ENCODE measurements at regions not wholly inside any gene's neighbourhood (a gene's known extent, or its start where the extent isn't known, plus 50 kb on each side); places are given as distances from the start of the nearest gene placed in this dataset.

GRCh38 chr1:8096105-8097011, 70.2 kb upstream of the ERRFI1 start:
- peaks cover 28% of the 10 kb centered on the region for H3K4me1 ChIP-seq (ENCODE audit: control insufficient read depth, insufficient read depth, low read length)
- H3K27me3 ChIP-seq (ENCODE audit: control insufficient read depth, insufficient read depth, low read length): no peaks in the 10 kb centered on the region
- H3K36me3 ChIP-seq (ENCODE audit: control insufficient read depth, insufficient read depth, low read length): no peaks in the 10 kb centered on the region
- peak overlapping the region; percentile 97 for H2BK5ac ChIP-seq (ENCODE audit: low read depth, low read length, poor library complexity, severe bottlenecking)
- peaks cover 26% of the 10 kb centered on the region for H3K9me1 ChIP-seq (ENCODE audit: insufficient read depth, low read length)
- 27% methylated on average over 3 of the region's 12 CpGs; no CpG with 5 or more reads in 1 of the 2 experiments for WGBS, 2 experiments (ENCODE audit: extremely low coverage in 2 of 2, insufficient read length in 1 of 2)
- peak overlapping the region; percentile 88 to 98 for H4K8ac ChIP-seq (ENCODE audit: low read depth in 2 of 2, low read length in 2 of 2)
- no peaks in the 10 kb centered on the region for H4K20me1 ChIP-seq (ENCODE audit: insufficient read depth, low read length)
- H3K27ac ChIP-seq (ENCODE audit: insufficient read depth, low read length): peak overlapping the region; percentile 98
- peak overlapping the region; percentile 95 for H2BK20ac ChIP-seq (ENCODE audit: low read depth, low read length)
- peak overlapping the region; percentile 97 for H3K56ac ChIP-seq (ENCODE audit: extremely low read depth, insufficient read depth, low read length)
- no peak overlapping the region for H2AFZ ChIP-seq (replicated peaks; ENCODE audit: low read length, poor library complexity)
- H3K18ac ChIP-seq (ENCODE audit: low read depth, low read length): peak overlapping the region; percentile 98
- H3K4me3 ChIP-seq (ENCODE audit: insufficient read depth, low read depth, low read length): no peak overlapping the region
- peak overlapping the region; percentile 95 for H3K4ac ChIP-seq (ENCODE audit: low read depth, low read length)
- H4K5ac ChIP-seq (ENCODE audit: low read depth, low read length): peak overlapping the region; percentile 99; the same call in 1 of the 2 replicates
- BruUV-seq (replicated peaks): no TSS peak
- H3K79me1 ChIP-seq (ENCODE audit: low read depth in 1 of 2, low read length in 2 of 2): peaks cover 6 to 12% of the 10 kb centered on the region in 2 experiments; a peak in 2 of 4 replicates
- peak overlapping the region; percentile 95; the same call in 2 of the 3 replicates for H2BK15ac ChIP-seq (ENCODE audit: low read depth, low read length)
- intact Hi-C loops (cut with micrococcal nuclease): loop anchor here (2.0 to 5.0 kb wide), 3 partner anchors 40 to 216 kb away; no protein-coding TSS in a partner anchor
- peak overlapping the region; percentile 97 for H2BK120ac ChIP-seq (ENCODE audit: low read depth, low read length)
- peak; percentile 6 for ATAC-seq (ENCODE audit: low read depth)
- H3K9me3 ChIP-seq (ENCODE audit: control insufficient read depth, insufficient read depth, low read length): no peaks in the 10 kb centered on the region
- no peak overlapping the region for H2AK9ac ChIP-seq (replicated peaks; ENCODE audit: low read depth, low read length, poor library complexity)
- ChIA-PET CTCF (interaction anchor here (1.5 kb wide), 1 partner anchor 13 kb away, joined by 3 read pairs; no protein-coding TSS in a partner anchor), POLR2A (ENCODE audit: unreplicated experiment) (interaction anchor here (1.0 kb wide), 1 partner anchor 24 kb away, joined by 3 read pairs; no protein-coding TSS in a partner anchor)
- H3K14ac ChIP-seq (replicated peaks; ENCODE audit: low read depth, low read length): peak overlapping the region; percentile 87
- H3K9ac ChIP-seq (ENCODE audit: low read depth, low read length): peak overlapping the region; percentile 67; the same call in 1 of the 2 replicates
- DNase-seq: peak; percentile 85
- H4K91ac ChIP-seq (ENCODE audit: insufficient read depth, low read depth, low read length): peak overlapping the region; percentile 91
- in situ Hi-C loops (cut with MboI; ENCODE audit: low sequenced_read_pairs): no loop called here
- H2AK5ac ChIP-seq (ENCODE audit: low read depth, low read length): peak overlapping the region; percentile 86
- dilution Hi-C loops (cut with HindIII; ENCODE audit: low sequenced_read_pairs, unreplicated experiment): no loop called here
- H3K4me2 ChIP-seq (ENCODE audit: low read depth, low read length): peak overlapping the region; percentile 72; the same call in 1 of the 2 replicates
- peak overlapping the region; percentile 83; the same call in 1 of the 2 replicates for H3K23ac ChIP-seq (ENCODE audit: low read depth, low read length)
- 0 out of 2 replicates have a peak, but pooled peaks have one; percentile 10 for TF ChIP-seq POLR2A (IDR thresholded peaks at IDR 0.05; ENCODE audit: low read depth, low read length)
- no peak for TF ChIP-seq NFE2L2 (IDR thresholded peaks at IDR 0.05; ENCODE audit: low read depth, low read length)
- no peak for TF ChIP-seq MXI1 (IDR thresholded peaks at IDR 0.05; ENCODE audit: borderline replicate concordance, low read depth, low read length)
- TF ChIP-seq CEBPB (IDR thresholded peaks at IDR 0.05; ENCODE audit: low read depth, low read length): peak; percentile 94
- TF ChIP-seq RAD21 (IDR thresholded peaks at IDR 0.05; ENCODE audit: low read length): no peak
- no peak for TF ChIP-seq CHD1 (IDR thresholded peaks at IDR 0.05; ENCODE audit: low read depth, low read length)
- no peak for TF ChIP-seq RFX5 (IDR thresholded peaks at IDR 0.05; ENCODE audit: low read depth, low read length)
- no peak; the same call in 1 of the 2 replicates for TF ChIP-seq BHLHE40 (IDR thresholded peaks at IDR 0.05; ENCODE audit: low read depth, low read length)
- TF ChIP-seq MAFK (IDR thresholded peaks at IDR 0.05; ENCODE audit: low read depth, low read length): no peak
- TF ChIP-seq, protein P1, sequence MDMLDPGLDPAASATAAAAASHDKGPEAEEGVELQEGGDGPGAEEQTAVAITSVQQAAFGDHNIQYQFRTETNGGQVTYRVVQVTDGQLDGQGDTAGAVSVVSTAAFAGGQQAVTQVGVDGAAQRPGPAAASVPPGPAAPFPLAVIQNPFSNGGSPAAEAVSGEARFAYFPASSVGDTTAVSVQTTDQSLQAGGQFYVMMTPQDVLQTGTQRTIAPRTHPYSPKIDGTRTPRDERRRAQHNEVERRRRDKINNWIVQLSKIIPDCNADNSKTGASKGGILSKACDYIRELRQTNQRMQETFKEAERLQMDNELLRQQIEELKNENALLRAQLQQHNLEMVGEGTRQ (IDR thresholded peaks at IDR 0.05; ENCODE audit: low read depth, low read length): no peak
- TF ChIP-seq FOS (IDR thresholded peaks at IDR 0.05; ENCODE audit: low read depth, low read length): peak; percentile 92
- TF ChIP-seq CTCF (conservative IDR thresholded peaks at IDR 0.05; ENCODE audit: low read depth, low read length): no peak
- no peak for TF ChIP-seq RCOR1 (IDR thresholded peaks at IDR 0.05; ENCODE audit: insufficient replicate concordance, low read length)
- TF ChIP-seq MAZ (IDR thresholded peaks at IDR 0.05; ENCODE audit: borderline replicate concordance, low read depth, low read length): no peak
- TF ChIP-seq SMC3 (IDR thresholded peaks at IDR 0.05; ENCODE audit: low read depth, low read length): peak; percentile 3; the same call in 1 of the 2 replicates
